ENCODE measurements at regions not wholly inside any gene's neighbourhood (a gene's known extent, or its start where the extent isn't known, plus 50 kb on each side); places are given as distances from the start of the nearest gene placed in this dataset.

- peaks cover 3% of the 10 kb centered on the region for H3K27me3 Mint-ChIP-seq (ENCODE audit: insufficient read depth, low read depth, poor library complexity)
- H3K4me3 Mint-ChIP-seq: no peak overlapping the region
- Histone ChIP-seq H3K4me1 (ENCODE audit: insufficient read depth) (no peaks in the 10 kb centered on the region), H3K27me3 (ENCODE audit: insufficient read depth) (no peaks in the 10 kb centered on the region), H4K20me1 (replicated peaks; ENCODE audit: insufficient read depth) (no peaks in the 10 kb centered on the region), H2AFZ (no peak overlapping the region), H3K27ac (ENCODE audit: low read depth) (no peak overlapping the region), H3K4me3 (no peak overlapping the region), H3F3A (replicated peaks; ENCODE audit: low read depth) (no peaks in the 10 kb centered on the region), H3K36me3 (ENCODE audit: insufficient read depth) (no peaks in the 10 kb centered on the region), H3K79me2 (replicated peaks; ENCODE audit: insufficient read depth) (no peaks in the 10 kb centered on the region), H3K9me2 (ENCODE audit: insufficient read depth) (no peaks in the 10 kb centered on the region), H3K4me2 (no peak overlapping the region)
- TF ChIP-seq CTCF (conservative IDR thresholded peaks at IDR 0.05; ENCODE audit: low read depth in 2 of 2) (no peak), EZH2 (IDR thresholded peaks at IDR 0.05; ENCODE audit: low read depth, unreplicated experiment) (no peak), EZH2phosphoT487 (IDR thresholded peaks at IDR 0.05; ENCODE audit: unreplicated experiment) (no peak), ZNF331 (CRISPR knock-in tag; IDR thresholded peaks at IDR 0.05; ENCODE audit: low read depth) (no peak), NANOG (IDR thresholded peaks at IDR 0.05; ENCODE audit: borderline replicate concordance) (no peak), ZNF462 (CRISPR knock-in tag; IDR thresholded peaks at IDR 0.05) (no peak), JUNB (IDR thresholded peaks at IDR 0.05; ENCODE audit: unreplicated experiment) (no peak), ZNF114 (CRISPR knock-in tag; IDR thresholded peaks at IDR 0.05) (no peak), REST (IDR thresholded peaks at IDR 0.05; ENCODE audit: unreplicated experiment) (no peak), CREB1 (CRISPR knock-in tag; IDR thresholded peaks at IDR 0.05; ENCODE audit: low read depth) (no peak), POLR2AphosphoS5 (IDR thresholded peaks at IDR 0.05; ENCODE audit: low read depth) (no peak)
- no peak for ATAC-seq
- DNase-seq (ENCODE audit: low spot score): no peak
- peaks cover 4% of the 10 kb centered on the region; the same call in 2 of the 3 replicates for H3K4me1 Mint-ChIP-seq
- H3K27ac Mint-ChIP-seq: no peak overlapping the region
- H3K36me3 Mint-ChIP-seq (ENCODE audit: low read depth): no peaks in the 10 kb centered on the region; the same call in 2 of the 3 replicates
- H3K9me3 Mint-ChIP-seq: peaks cover 3% of the 10 kb centered on the region; the same call in 2 of the 3 replicates
Observed at GRCh38 chr7:155947051-155947450, 134.8 kb upstream of the SHH start.

Measured in GM23338 (cell line).